Ishikawa (cell line): ENCODE measurements at regions not wholly inside any gene's neighbourhood (a gene's known extent, or its start where the extent isn't known, plus 50 kb on each side); places are given as distances from the start of the nearest gene placed in this dataset.

Source experiments
- EP300 ChIP-seq: IDR thresholded peaks from 2 replicates; pipeline ENCODE4 v1.6.1; 2012; ENCODE audit warnings: borderline replicate concordance
- REST ChIP-seq: IDR thresholded peaks from 2 replicates; pipeline ENCODE4 v1.6.1; 2012; ENCODE audit warnings: low read depth, mild to moderate bottlenecking
- ZBTB7A ChIP-seq: IDR thresholded peaks from 2 replicates; pipeline ENCODE4 v1.6.1; 2012; ENCODE audit warnings: low read depth

GRCh38 chr12:45613855-45614254, 115.7 kb upstream of the ARID2 start:
- TF ChIP-seq REST = no peak
- TF ChIP-seq ZBTB7A = no peak
- no peak for TF ChIP-seq EP300
